ENCODE measurements at regions not wholly inside any gene's neighbourhood (a gene's known extent, or its start where the extent isn't known, plus 50 kb on each side); places are given as distances from the start of the nearest gene placed in this dataset.

DNA sequence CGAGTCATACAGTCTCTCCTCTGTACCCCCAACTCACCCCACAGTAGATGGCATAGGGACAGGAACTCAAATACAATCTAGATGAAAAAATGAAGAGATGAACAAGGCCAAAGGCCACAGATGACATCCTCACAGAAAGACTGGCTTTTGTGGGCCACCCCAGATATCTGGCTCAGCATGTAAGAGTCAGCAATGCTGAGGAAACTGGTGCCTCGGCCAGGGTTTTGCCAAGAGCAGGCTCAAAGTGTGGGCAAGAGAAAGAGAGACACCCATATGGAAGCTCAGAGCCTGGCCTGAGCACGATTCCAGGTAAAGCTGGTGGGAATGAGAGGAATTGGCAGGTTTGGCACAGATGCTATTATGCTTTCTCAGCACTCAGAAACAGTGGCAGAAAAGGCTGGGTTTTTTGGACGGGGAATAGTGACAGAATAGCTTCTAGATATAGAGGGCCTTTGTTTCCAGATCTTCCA lies 460.6 kb downstream of the FOXO1 start:
- TF ChIP-seq, protein P1, sequence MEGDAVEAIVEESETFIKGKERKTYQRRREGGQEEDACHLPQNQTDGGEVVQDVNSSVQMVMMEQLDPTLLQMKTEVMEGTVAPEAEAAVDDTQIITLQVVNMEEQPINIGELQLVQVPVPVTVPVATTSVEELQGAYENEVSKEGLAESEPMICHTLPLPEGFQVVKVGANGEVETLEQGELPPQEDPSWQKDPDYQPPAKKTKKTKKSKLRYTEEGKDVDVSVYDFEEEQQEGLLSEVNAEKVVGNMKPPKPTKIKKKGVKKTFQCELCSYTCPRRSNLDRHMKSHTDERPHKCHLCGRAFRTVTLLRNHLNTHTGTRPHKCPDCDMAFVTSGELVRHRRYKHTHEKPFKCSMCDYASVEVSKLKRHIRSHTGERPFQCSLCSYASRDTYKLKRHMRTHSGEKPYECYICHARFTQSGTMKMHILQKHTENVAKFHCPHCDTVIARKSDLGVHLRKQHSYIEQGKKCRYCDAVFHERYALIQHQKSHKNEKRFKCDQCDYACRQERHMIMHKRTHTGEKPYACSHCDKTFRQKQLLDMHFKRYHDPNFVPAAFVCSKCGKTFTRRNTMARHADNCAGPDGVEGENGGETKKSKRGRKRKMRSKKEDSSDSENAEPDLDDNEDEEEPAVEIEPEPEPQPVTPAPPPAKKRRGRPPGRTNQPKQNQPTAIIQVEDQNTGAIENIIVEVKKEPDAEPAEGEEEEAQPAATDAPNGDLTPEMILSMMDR (conservative IDR thresholded peaks at IDR 0.05) = no peak
- TF ChIP-seq ZFX (IDR thresholded peaks at IDR 0.05) = no peak
- H3K27ac ChIP-seq = no peak overlapping the region

DNA sequence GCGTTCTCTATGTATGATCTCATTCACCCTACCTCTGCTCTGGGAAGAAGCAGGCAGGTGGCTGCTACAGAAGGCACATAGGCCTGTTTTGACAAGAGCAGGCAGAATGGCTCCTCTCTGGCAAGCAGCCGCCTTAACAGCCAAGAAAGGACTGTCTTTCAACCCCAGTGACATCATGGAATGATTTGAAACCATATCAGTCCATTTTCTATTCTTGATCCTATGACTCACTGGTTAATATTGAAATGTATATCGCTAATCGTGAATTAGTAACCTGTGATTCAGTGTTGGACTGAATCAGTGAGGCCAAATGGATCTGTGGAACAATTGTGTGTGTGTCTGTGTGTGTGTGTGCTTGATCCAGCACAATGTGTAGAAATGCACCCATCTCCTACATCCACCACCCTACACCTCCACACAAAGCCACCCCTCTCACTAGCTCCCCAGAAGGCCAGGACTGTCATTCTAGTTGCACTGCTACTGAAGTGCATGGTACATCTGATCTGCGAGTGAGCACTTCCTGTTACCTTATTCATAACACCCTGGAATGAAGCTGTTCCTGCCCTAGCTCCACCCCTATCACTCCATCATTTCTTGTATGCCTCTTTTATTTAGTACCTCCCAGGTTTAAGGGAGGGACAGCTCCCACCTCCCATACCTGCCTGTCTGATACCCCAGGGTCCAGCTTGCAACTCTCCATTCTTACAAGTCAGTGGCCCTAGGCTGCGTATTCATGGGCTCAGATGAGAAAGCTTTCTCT lies 460.0 kb downstream of the FOXO1 start:
- TF ChIP-seq, protein P1 (conservative IDR thresholded peaks at IDR 0.05) = no peak
- TF ChIP-seq ZFX (IDR thresholded peaks at IDR 0.05) = no peak
- H3K27ac ChIP-seq = no peak overlapping the region

DNA sequence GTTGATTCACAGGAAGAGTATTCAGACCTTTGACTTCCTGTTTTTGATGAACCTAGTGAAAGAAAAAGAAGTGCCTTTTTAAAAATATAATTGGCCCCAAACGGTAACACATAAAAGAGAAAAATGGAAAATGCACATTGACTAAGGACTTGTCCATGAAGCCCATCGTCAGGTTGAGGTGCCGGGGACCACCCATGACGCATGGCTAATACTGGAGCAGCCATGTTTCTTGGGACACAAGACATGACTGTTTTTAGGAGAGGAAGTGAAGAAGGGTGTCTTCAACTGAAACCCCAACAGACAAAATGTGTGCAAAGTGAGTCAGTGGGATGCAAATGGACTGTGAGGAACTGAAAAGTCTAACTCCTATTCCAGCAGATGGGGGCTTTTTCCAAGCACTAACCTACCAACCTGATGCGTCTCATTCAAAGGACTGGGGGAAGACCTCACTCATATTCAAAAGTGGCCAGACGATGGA lies 459.4 kb downstream of the FOXO1 start:
- H3K27ac ChIP-seq = no peak overlapping the region
- TF ChIP-seq, protein P1 (conservative IDR thresholded peaks at IDR 0.05) = no peak
- no peak for TF ChIP-seq ZFX (IDR thresholded peaks at IDR 0.05)

DNA sequence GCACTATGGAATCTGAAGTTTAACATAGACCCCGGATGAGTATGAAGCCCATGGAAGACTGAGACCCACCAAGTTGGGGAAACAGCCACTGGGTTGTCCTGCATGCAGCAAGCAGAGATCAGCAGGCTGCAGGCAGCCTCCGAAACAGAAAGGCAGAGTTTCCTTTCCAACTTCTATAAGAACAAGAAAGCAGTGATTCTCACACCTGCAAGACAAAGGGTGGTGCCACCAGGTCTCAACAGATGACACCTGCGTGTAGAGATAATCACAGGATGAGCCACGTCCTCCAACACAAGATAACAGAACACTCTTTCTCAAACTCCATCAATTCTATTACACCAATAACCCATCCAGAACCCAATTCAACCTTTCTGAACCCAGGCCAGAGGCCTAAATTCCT lies 457.9 kb downstream of the FOXO1 start:
- no peak overlapping the region for H3K27ac ChIP-seq
- no peak for TF ChIP-seq ZFX (IDR thresholded peaks at IDR 0.05)
- TF ChIP-seq, protein P1 (conservative IDR thresholded peaks at IDR 0.05) = no peak

DNA sequence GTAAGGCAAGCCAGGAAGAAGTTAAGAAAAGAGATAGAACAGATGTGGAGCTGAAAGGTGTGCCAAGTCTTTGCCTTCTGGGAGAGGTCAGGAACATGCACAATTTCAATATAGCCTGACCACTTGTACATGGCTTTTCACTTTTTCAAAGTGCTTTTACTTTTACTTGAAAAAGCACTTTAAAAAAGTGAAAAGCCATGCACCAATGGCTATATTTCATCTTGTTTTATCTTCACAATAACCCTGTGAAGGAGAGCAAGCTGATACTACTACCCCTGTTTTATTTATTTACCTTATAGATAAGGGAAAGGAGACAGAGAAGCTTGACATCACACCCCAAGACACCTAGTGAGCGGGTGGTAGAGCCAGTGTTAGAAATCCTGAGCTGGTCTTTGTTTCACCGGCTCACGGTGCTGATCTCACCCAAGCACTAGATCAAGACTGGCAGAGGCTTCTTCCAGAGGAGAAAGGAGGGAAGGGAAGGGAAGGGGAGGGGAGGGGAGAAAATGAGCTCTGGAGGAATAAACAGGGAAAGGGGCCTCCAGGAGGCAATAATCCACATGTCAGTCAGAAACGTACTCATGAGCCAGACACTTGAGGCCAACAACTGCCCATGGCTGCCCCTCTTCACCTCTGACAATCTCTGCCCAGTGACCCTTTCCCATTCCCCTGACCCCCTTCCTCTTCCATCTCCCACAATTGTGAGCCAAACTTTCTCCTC lies 455.4 kb downstream of the FOXO1 start:
- TF ChIP-seq, protein P1 (conservative IDR thresholded peaks at IDR 0.05) = no peak
- TF ChIP-seq ZFX (IDR thresholded peaks at IDR 0.05) = no peak
- H3K27ac ChIP-seq = no peak overlapping the region

DNA sequence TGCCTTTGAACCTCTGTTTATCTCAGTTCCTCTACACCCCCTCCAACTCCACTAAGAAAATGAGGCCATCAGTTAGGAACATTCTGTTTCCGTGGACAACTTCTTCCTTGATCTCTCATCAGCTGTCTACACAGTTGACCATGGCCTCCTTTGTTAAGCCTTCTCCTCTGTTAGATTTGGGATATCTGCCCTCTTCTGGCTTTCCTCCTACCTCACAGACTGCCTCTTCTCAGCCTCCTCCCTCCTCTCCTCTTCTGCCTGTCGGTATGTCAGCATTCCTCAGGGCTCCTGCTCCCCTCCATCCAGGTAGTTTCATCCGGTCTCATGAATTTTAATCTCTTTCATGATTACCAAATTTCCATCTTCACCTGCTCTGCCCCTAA lies 454.9 kb downstream of the FOXO1 start:
- H3K27ac ChIP-seq = no peak overlapping the region
- TF ChIP-seq, protein P1 (conservative IDR thresholded peaks at IDR 0.05) = no peak
- no peak for TF ChIP-seq ZFX (IDR thresholded peaks at IDR 0.05)

DNA sequence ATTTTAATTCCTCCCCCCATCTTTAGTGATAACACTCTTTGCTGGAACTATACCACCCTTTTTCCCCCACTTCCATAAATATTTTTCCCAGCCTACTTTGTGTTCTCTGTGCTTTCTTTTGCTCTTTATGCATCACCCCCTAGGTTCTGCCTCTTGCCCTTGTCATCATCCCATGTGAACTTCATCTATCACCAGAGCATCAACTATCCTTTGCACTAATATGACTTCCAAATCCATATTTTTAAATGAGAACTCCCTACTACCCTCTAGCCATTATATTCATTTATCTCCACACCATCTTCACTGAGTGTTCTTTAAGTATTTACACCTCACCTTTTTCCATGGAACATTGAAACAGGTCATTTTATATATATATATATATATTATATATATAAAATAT lies 452.7 kb downstream of the FOXO1 start:
- no peak for TF ChIP-seq ZFX (IDR thresholded peaks at IDR 0.05)
- TF ChIP-seq, protein P1 (conservative IDR thresholded peaks at IDR 0.05) = no peak
- H3K27ac ChIP-seq = no peak overlapping the region

Data from C4-2B (cell line).